ENCODE measurements at regions not wholly inside any gene's neighbourhood (a gene's known extent, or its start where the extent isn't known, plus 50 kb on each side); places are given as distances from the start of the nearest gene placed in this dataset.

GRCh38 chr10:107914450-107915214 is 750.1 kb upstream of the SORCS1 start:
- Histone ChIP-seq H3K27me3 (ENCODE audit: insufficient read depth, low read length) (no peaks in the 10 kb centered on the region), H3K9me2 (ENCODE audit: insufficient read depth) (no peaks in the 10 kb centered on the region), H3K4me1 (ENCODE audit: control insufficient read depth in 1 of 2, insufficient read depth in 2 of 2, low read length in 2 of 2) (no peaks in the 10 kb centered on the region), H3K9ac (ENCODE audit: low read length) (no peak overlapping the region), H3K4me2 (ENCODE audit: low read length) (no peak overlapping the region), H3K79me2 (ENCODE audit: insufficient read depth, low read length) (no peaks in the 10 kb centered on the region), H3K9me3 (ENCODE audit: control insufficient read depth in 1 of 2, insufficient read depth in 1 of 2, low read depth in 1 of 2, low read length in 2 of 2) (peaks cover 44 to 45% of the 10 kb centered on the region in 2 experiments; a peak in 2 of 4 replicates), H4K20me1 (ENCODE audit: insufficient read depth) (no peaks in the 10 kb centered on the region), H3K4me3 (replicated peaks in 1 of 2; ENCODE audit: low read depth in 1 of 2, low read length in 2 of 2) (no peak overlapping the region), H2AFZ (ENCODE audit: low read depth, low read length, poor library complexity, severe bottlenecking) (no peak overlapping the region), H3K27ac (ENCODE audit: low read depth, low read length) (no peak overlapping the region), H3K36me3 (ENCODE audit: control insufficient read depth in 1 of 2, insufficient read depth in 2 of 2, low read length in 2 of 2) (no peaks in the 10 kb centered on the region)
- ChIA-PET RAD21 (ENCODE audit: low non-redundant PET in 1 of 2, low total read pairs in 2 of 2, uncharacterized antibody in 2 of 2, unreplicated experiment in 2 of 2) (no interaction called here), POLR2A (no interaction called here), CTCF (no interaction called here)
- intact Hi-C loops (cut with micrococcal nuclease) = no loop called here
- DNase-seq (ENCODE audit: low read depth, low spot score) (no peak), ATAC-seq (no peak)
- no TSS peak for BruUV-seq (replicated peaks)
- TF ChIP-seq RAD21 (IDR thresholded peaks at IDR 0.05; ENCODE audit: low read depth) (no peak), POLR2AphosphoS5 (IDR thresholded peaks at IDR 0.05; ENCODE audit: low read depth, low read length) (no peak)

GRCh38 chr10:107913317-107914294 is 749.1 kb upstream of the SORCS1 start:
- RAD21 ChIA-PET (ENCODE audit: low non-redundant PET in 1 of 2, low total read pairs in 2 of 2, uncharacterized antibody in 2 of 2, unreplicated experiment in 2 of 2) = no interaction called here
- no peak for TF ChIP-seq MAX (IDR thresholded peaks at IDR 0.05)
- TF ChIP-seq ZNF274 (IDR thresholded peaks at IDR 0.05; ENCODE audit: low read depth, low read length) = no peak
- no peak for TF ChIP-seq RAD21 (IDR thresholded peaks at IDR 0.05; ENCODE audit: low read depth)
- no peak for TF ChIP-seq SP1 (IDR thresholded peaks at IDR 0.05; ENCODE audit: low read depth)
- no peak for TF ChIP-seq ZFX (IDR thresholded peaks at IDR 0.05)
- no peak for TF ChIP-seq JUND (IDR thresholded peaks at IDR 0.05)
- no peak for TF ChIP-seq ELF1 (IDR thresholded peaks at IDR 0.05; ENCODE audit: borderline replicate concordance, low read depth)
- no peak for TF ChIP-seq EGR1 (IDR thresholded peaks at IDR 0.05; ENCODE audit: low read depth)
- TF ChIP-seq POLR2AphosphoS5 (IDR thresholded peaks at IDR 0.05; ENCODE audit: low read depth, low read length) = no peak
- no peak for TF ChIP-seq FOSL1 (IDR thresholded peaks at IDR 0.05; ENCODE audit: low read depth)
- no peak for TF ChIP-seq EZH2phosphoT487 (IDR thresholded peaks at IDR 0.05; ENCODE audit: borderline replicate concordance)
- no peak for TF ChIP-seq YY1 (IDR thresholded peaks at IDR 0.05; ENCODE audit: extremely low read depth, insufficient replicate concordance, low read depth, low read length)
- no peak for TF ChIP-seq ATF3 (IDR thresholded peaks at IDR 0.05)
- TF ChIP-seq POLR2A (IDR thresholded peaks at IDR 0.05; ENCODE audit: borderline replicate concordance, extremely low read depth, insufficient read depth, insufficient read length) = no peak
- no peak for TF ChIP-seq REST (IDR thresholded peaks at IDR 0.05; ENCODE audit: low read depth)
- TF ChIP-seq SIN3A (IDR thresholded peaks at IDR 0.05; ENCODE audit: low read depth) = no peak

More at GRCh38 chr10:107913317-107914294, 749.1 kb upstream of the SORCS1 start:
- H3K36me3 ChIP-seq (ENCODE audit: control insufficient read depth in 1 of 2, insufficient read depth in 2 of 2, low read length in 2 of 2) = no peaks in the 10 kb centered on the region
- H3K79me2 ChIP-seq (ENCODE audit: insufficient read depth, low read length) = no peaks in the 10 kb centered on the region
- H3K4me2 ChIP-seq (ENCODE audit: low read length) = no peak overlapping the region
- ChIA-PET CTCF (no interaction called here), POLR2A (no interaction called here)
- H4K20me1 ChIP-seq (ENCODE audit: insufficient read depth) = no peaks in the 10 kb centered on the region
- intact Hi-C loops (cut with micrococcal nuclease) = no loop called here
- no TSS peak for BruUV-seq (replicated peaks)
- H3K9me3 ChIP-seq (ENCODE audit: control insufficient read depth in 1 of 2, insufficient read depth in 1 of 2, low read depth in 1 of 2, low read length in 2 of 2) = peaks cover 37 to 45% of the 10 kb centered on the region in 2 experiments; a peak in 2 of 4 replicates
- no peaks in the 10 kb centered on the region for H3K4me1 ChIP-seq (ENCODE audit: control insufficient read depth in 1 of 2, insufficient read depth in 2 of 2, low read length in 2 of 2)
- no peak overlapping the region for H3K27ac ChIP-seq (ENCODE audit: low read depth, low read length)
- ATAC-seq (no peak), DNase-seq (ENCODE audit: low read depth, low spot score) (no peak)
- H2AFZ ChIP-seq (ENCODE audit: low read depth, low read length, poor library complexity, severe bottlenecking) = no peak overlapping the region
- H3K4me3 ChIP-seq (replicated peaks in 1 of 2; ENCODE audit: low read depth in 1 of 2, low read length in 2 of 2) = no peak overlapping the region
- H3K27me3 ChIP-seq (ENCODE audit: insufficient read depth, low read length) = no peaks in the 10 kb centered on the region
- no peak overlapping the region for H3K9ac ChIP-seq (ENCODE audit: low read length)
- H3K9me2 ChIP-seq (ENCODE audit: insufficient read depth) = no peaks in the 10 kb centered on the region

Measured in HCT116 (cell line).